Endothelial cell of umbilical vein (primary cell): ENCODE measurements at regions not wholly inside any gene's neighbourhood (a gene's known extent, or its start where the extent isn't known, plus 50 kb on each side); places are given as distances from the start of the nearest gene placed in this dataset.

Experiments
- BruUV-seq: library from RNA; stranded (reverse); fragments of 400-500 nt; replicated peaks from 2 replicates; lab custom pipeline; 2021; lab: Mats Ljungman, UMichigan
- CTCF ChIA-PET: fragments of 300-600, 350-600 bp; sonication (Branson Sonifier 250); formaldehyde crosslinking; loops from one replicate; lab custom pipeline; 2021; ENCODE audit warnings: antibody characterized with exemption, inconsistent platforms; lab: Charles Lee
- POLR2A ChIA-PET: fragments of 300-600, 350-600 bp; sonication (Branson Sonifier 250); formaldehyde crosslinking; loops from one replicate; lab custom pipeline; 2021; ENCODE audit warnings: antibody characterized with exemption, inconsistent platforms; lab: Charles Lee
- DNase-seq: peaks from one replicate; pipeline ENCODE4 v3.0.0-alpha.2; 2011; ENCODE audit warnings: low read depth, low spot score
- FAIRE-seq: peaks from 2 replicates; lab custom pipeline; 2011; peaks lifted over from hg19 to GRCh38; lab: Jason Lieb, UNC
- H2AFZ ChIP-seq: 2 replicates; pipeline ENCODE4 v1.6.0; 2012; ENCODE audit warnings: low read depth, low read length, control low read depth, inconsistent platforms
- H3K27ac ChIP-seq: 2 replicates; pipeline ENCODE4 v1.5.1; 2011; ENCODE audit warnings: low read depth, mild to moderate bottlenecking, control low read depth, low read length, moderate library complexity; ENCODE audit not compliant: insufficient read depth
- H3K27me3 ChIP-seq, 2 experiments: 2 replicates each; pipeline versions ENCODE4 v1.6.0 to v1.6.1; 2011; ENCODE audit warnings: low read length in 2 of 2, mixed read lengths in 1 of 2; ENCODE audit not compliant: control insufficient read depth in 2 of 2, insufficient read depth in 2 of 2
- H3K36me3 ChIP-seq, 2 experiments: 2 replicates in 1 of 2; 3 replicates in 1 of 2; pipeline ENCODE4 v1.5.1; 2011; ENCODE audit warnings: low read length in 2 of 2, mild to moderate bottlenecking in 1 of 2, moderate library complexity in 1 of 2; ENCODE audit not compliant: control insufficient read depth in 2 of 2, insufficient read depth in 2 of 2; ENCODE audit errors: extremely low read depth in 1 of 2
- H3K4me1 ChIP-seq: 3 replicates; pipeline ENCODE4 v1.5.1; 2011; ENCODE audit warnings: mild to moderate bottlenecking, low read length; ENCODE audit not compliant: control insufficient read depth, insufficient read depth; ENCODE audit errors: extremely low read depth
- H3K4me2 ChIP-seq: 2 replicates; pipeline ENCODE4 v1.6.1; 2011; ENCODE audit warnings: low read length, control low read depth, mixed read lengths; ENCODE audit not compliant: insufficient read depth
- H3K4me3 ChIP-seq, 3 experiments: fragments of 200-600 bp in 1 of 3; sonication (generic), shearing (Covaris generic) in 1 of 3; replicated peaks in 1 of 3; 2 replicates each; pipeline ENCODE4 v1.5.1; 2011 to 2016; ENCODE audit warnings: control low read depth in 3 of 3, low read length in 3 of 3, mild to moderate bottlenecking in 2 of 3, inconsistent platforms in 1 of 3, low read depth in 1 of 3, moderate library complexity in 1 of 3; ENCODE audit not compliant: insufficient read depth in 1 of 3
- H3K79me2 ChIP-seq: 2 replicates; pipeline ENCODE4 v1.6.0; 2012; ENCODE audit warnings: low read length, inconsistent platforms; ENCODE audit not compliant: control insufficient read depth, insufficient read depth
- H3K9ac ChIP-seq: replicated peaks from 2 replicates; pipeline ENCODE3; 2011; ENCODE audit warnings: low read length, control low read depth; ENCODE audit not compliant: insufficient read depth; ENCODE audit errors: extremely low read depth
- H3K9me1 ChIP-seq: replicated peaks from 3 replicates; pipeline ENCODE4 v1.6.0; 2011; ENCODE audit warnings: mild to moderate bottlenecking, low read length; ENCODE audit not compliant: control insufficient read depth, insufficient read depth; ENCODE audit errors: extremely low read depth
- H3K9me3 ChIP-seq: replicated peaks from 2 replicates; pipeline ENCODE4 v1.5.1; 2012; ENCODE audit warnings: low read length, inconsistent platforms; ENCODE audit not compliant: control insufficient read depth, insufficient read depth
- H4K20me1 ChIP-seq: replicated peaks from 2 replicates; pipeline ENCODE3; 2011; ENCODE audit warnings: mild to moderate bottlenecking, low read length; ENCODE audit not compliant: control insufficient read depth, insufficient read depth; ENCODE audit errors: extremely low read depth
- CTCF ChIP-seq, 2 donors: IDR thresholded peaks; 1 replicate in 1 of 2; 2 replicates in 1 of 2; pipeline ENCODE4 v1.5.1; 2011; ENCODE audit warnings: low read length in 2 of 2, mild to moderate bottlenecking in 2 of 2, moderate library complexity in 2 of 2, control low read depth in 1 of 2, inconsistent platforms in 1 of 2, low read depth in 1 of 2; ENCODE audit not compliant: insufficient read depth in 1 of 2; ENCODE audit errors: extremely low read depth in 1 of 2
- EZH2 ChIP-seq: IDR thresholded peaks from 2 replicates; pipeline ENCODE4 v1.6.1; 2012; ENCODE audit warnings: borderline replicate concordance, low read depth, mild to moderate bottlenecking, moderate library complexity, low read length, inconsistent platforms; ENCODE audit not compliant: severe bottlenecking
- FOS ChIP-seq: IDR thresholded peaks from 2 replicates; pipeline ENCODE4 v1.6.1; 2011; ENCODE audit warnings: mild to moderate bottlenecking, low read length, moderate library complexity, borderline replicate concordance; ENCODE audit not compliant: insufficient read depth
- GATA2 ChIP-seq: IDR thresholded peaks from 2 replicates; pipeline ENCODE4 v1.7.0; 2011; ENCODE audit warnings: low read depth, mild to moderate bottlenecking, moderate library complexity, mixed read lengths, low read length; ENCODE audit not compliant: insufficient read length, insufficient read depth
- MYC ChIP-seq: IDR thresholded peaks from one replicate; pipeline ENCODE4 v1.6.1; 2011; ENCODE audit warnings: mild to moderate bottlenecking, low read depth, low read length
- POLR2A ChIP-seq: IDR thresholded peaks from 2 replicates; pipeline ENCODE4 v1.6.1; 2012; ENCODE audit warnings: low read depth, mild to moderate bottlenecking, control low read depth, low read length
- POLR2AphosphoS5 ChIP-seq: IDR thresholded peaks from 2 replicates; pipeline ENCODE4 v1.6.1; 2012; ENCODE audit warnings: low read depth, mild to moderate bottlenecking, control low read depth, low read length, moderate library complexity; ENCODE audit not compliant: insufficient read depth
- dilution Hi-C: fragments of 300-500 bp; cut with MboI; formaldehyde crosslinking; loops from one replicate; pipeline ENCODE4 v1.15.0; 2019; ENCODE audit warnings: low sequenced_read_pairs; ENCODE audit not compliant: extremely low pct_ligation_motif_present
- intact Hi-C: fragments of 100-400 bp; cut with micrococcal nuclease; formaldehyde crosslinking; loops from one replicate; pipeline ENCODE4 v1.10.0; 2022

- H3K4me3 ChIP-seq = no peak overlapping the region
- no peaks in the 10 kb centered on the region for H3K9me3 ChIP-seq
- dilution Hi-C loops = no loop called here
- POLR2A ChIA-PET = no interaction called here
- FAIRE-seq (no peak), DNase-seq (no peak)
- H3K9ac ChIP-seq = no peak overlapping the region
- no peaks in the 10 kb centered on the region for H3K4me1 ChIP-seq
- no peaks in the 10 kb centered on the region for H3K9me1 ChIP-seq
- no peak overlapping the region for H2AFZ ChIP-seq
- TF ChIP-seq FOS = no peak
- TF ChIP-seq GATA2 = no peak
- no peak for TF ChIP-seq POLR2AphosphoS5
- no peak for TF ChIP-seq MYC
- TF ChIP-seq CTCF (IDR thresholded peaks at IDR 0.05; ENCODE audit: extremely low read depth in 1 of 2, insufficient read depth in 1 of 2, low read depth in 1 of 2, low read length in 2 of 2) = no peak
- no TSS peak for BruUV-seq
- no peak overlapping the region for H3K4me2 ChIP-seq
- H3K36me3 ChIP-seq = no peaks in the 10 kb centered on the region
- no peaks in the 10 kb centered on the region for H3K27me3 ChIP-seq
- H3K79me2 ChIP-seq = no peaks in the 10 kb centered on the region
- intact Hi-C loops = no loop called here
- no peaks in the 10 kb centered on the region for H4K20me1 ChIP-seq
- H3K27ac ChIP-seq = no peak overlapping the region
- CTCF ChIA-PET = no interaction called here
These were observed 394.1 kb upstream of the PHF14 start for GRCh38 chr7:10579561-10579960.

- Histone ChIP-seq H3K27me3 (no peaks in the 10 kb centered on the region), H3K4me3 (no peak overlapping the region), H3K9me3 (peaks cover 2% of the 10 kb centered on the region), H3K9ac (no peak overlapping the region), H3K4me2 (no peak overlapping the region), H3K4me1 (no peaks in the 10 kb centered on the region), H3K9me1 (no peaks in the 10 kb centered on the region), H3K79me2 (no peaks in the 10 kb centered on the region), H3K27ac (no peak overlapping the region), H4K20me1 (no peaks in the 10 kb centered on the region), H3K36me3 (no peaks in the 10 kb centered on the region), H2AFZ (no peak overlapping the region)
- DNase-seq = no peak
- no TSS peak for BruUV-seq
- FAIRE-seq = no peak
- intact Hi-C loops = no loop called here
- ChIA-PET CTCF (no interaction called here), POLR2A (no interaction called here)
- dilution Hi-C loops = no loop called here
- TF ChIP-seq CTCF (IDR thresholded peaks at IDR 0.05; ENCODE audit: extremely low read depth in 1 of 2, insufficient read depth in 1 of 2, low read depth in 1 of 2, low read length in 2 of 2) (no peak), EZH2 (no peak), POLR2AphosphoS5 (no peak), POLR2A (no peak), FOS (no peak), GATA2 (no peak)
These were observed 388.8 kb upstream of the PHF14 start for GRCh38 chr7:10584886-10585285.
